ENCODE measurements at regions not wholly inside any gene's neighbourhood (a gene's known extent, or its start where the extent isn't known, plus 50 kb on each side); places are given as distances from the start of the nearest gene placed in this dataset.

DNA sequence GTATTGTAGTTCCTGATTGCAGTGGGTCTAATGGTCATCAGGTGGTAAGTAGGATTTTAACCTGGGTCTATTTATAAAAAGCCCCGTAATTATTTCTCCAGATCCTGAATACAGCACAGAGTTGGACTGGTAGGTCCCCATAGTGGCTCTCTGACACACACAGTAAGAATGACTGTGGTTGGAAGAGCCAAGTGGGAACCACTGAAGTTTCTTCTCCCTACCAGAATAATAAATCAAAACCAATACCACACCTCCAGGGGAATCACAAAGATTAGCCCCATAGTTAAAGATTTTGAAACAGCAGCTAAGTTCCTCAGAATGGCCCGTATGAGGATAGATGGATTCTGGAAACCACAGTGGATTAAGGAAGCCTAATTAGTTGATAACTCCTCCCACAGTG is 68.4 kb upstream of the ZFR start:
- CTCF ChIA-PET (ENCODE audit: partially characterized antibody) = interaction anchor here (0.6 to 5.0 kb wide), 6 partner anchors 12 to 80 kb away, joined by 3 to 22 read pairs (median 4); no protein-coding TSS in a partner anchor

More for the DNA sequence above, 68.4 kb upstream of the ZFR start:
- Histone ChIP-seq H3K4ac (replicated peaks; ENCODE audit: insufficient read length, low read depth, low read length) (no peak overlapping the region), H3K4me2 (ENCODE audit: insufficient read depth in 1 of 2, low read depth in 2 of 2, low read length in 2 of 2) (no peak overlapping the region), H3K9me3 (ENCODE audit: insufficient read depth in 2 of 2, low read depth in 1 of 2, low read length in 1 of 2) (no peaks in the 10 kb centered on the region), H3K79me1 (ENCODE audit: low read depth, low read length) (no peaks in the 10 kb centered on the region), H3K27ac (ENCODE audit: low read depth, low read length) (no peak overlapping the region), H3K56ac (replicated peaks; ENCODE audit: insufficient read length, low read depth, low read length) (no peak overlapping the region), H3K14ac (ENCODE audit: insufficient read length) (no peak overlapping the region), H3K36me3 (ENCODE audit: control insufficient read depth in 2 of 4, insufficient read depth in 4 of 4, low read length in 3 of 4) (no peaks in the 10 kb centered on the region), H2BK5ac (ENCODE audit: low read depth, low read length) (no peak overlapping the region), H2BK20ac (ENCODE audit: low read length) (no peak overlapping the region), H2BK120ac (replicated peaks; ENCODE audit: low read depth, low read length) (no peak overlapping the region), H2BK15ac (ENCODE audit: low read length) (no peak overlapping the region), H2BK12ac (ENCODE audit: low read depth, low read length) (no peak overlapping the region), H4K5ac (ENCODE audit: insufficient read length, low read depth, low read length) (no peak overlapping the region), H3K27me3 (replicated peaks in 1 of 4; ENCODE audit: control insufficient read depth in 3 of 4, extremely low read depth in 1 of 4, insufficient read depth in 3 of 4, low read length in 3 of 4) (no peaks in the 10 kb centered on the region), H3K23me2 (ENCODE audit: low read depth, low read length) (no peaks in the 10 kb centered on the region), H4K91ac (replicated peaks; ENCODE audit: insufficient read length, low read length) (no peak overlapping the region), H4K20me1 (replicated peaks in 1 of 2; ENCODE audit: control insufficient read depth in 1 of 2, insufficient read depth in 2 of 2, low read length in 2 of 2) (no peaks in the 10 kb centered on the region), H2AK5ac (ENCODE audit: low read depth, low read length) (no peak overlapping the region), H3K79me2 (ENCODE audit: control insufficient read depth in 1 of 2, insufficient read depth in 2 of 2, low read length in 2 of 2) (no peaks in the 10 kb centered on the region), H3K4me1 (replicated peaks in 1 of 4; ENCODE audit: control insufficient read depth in 3 of 4, insufficient read depth in 4 of 4, low read length in 3 of 4) (0 out of 7 replicates have a peak, but pooled peaks cover 0 to 1% (median 0%) of the 10 kb centered on the region in 4 experiments), H2AFZ (ENCODE audit: low read length) (no peak overlapping the region), H3K4me3 (ENCODE audit: extremely low read depth in 1 of 4, insufficient read depth in 2 of 4, low read depth in 3 of 4, low read length in 4 of 4) (no peak overlapping the region), H3K18ac (ENCODE audit: extremely low read depth, low read length) (no peak overlapping the region), H3K23ac (ENCODE audit: insufficient read length) (no peak overlapping the region), H3K9ac (replicated peaks in 1 of 4; ENCODE audit: extremely low read depth in 1 of 4, low read depth in 3 of 4, low read length in 3 of 4) (no peak overlapping the region), H4K8ac (ENCODE audit: extremely low read depth, insufficient read depth, low read length) (no peak overlapping the region)
- no peak for FAIRE-seq
- 93% methylated on average over 2 of the region's 2 CpGs; no CpG with 5 or more reads in 1 of the 2 experiments for WGBS, 2 experiments (ENCODE audit: extremely low coverage in 1 of 2, insufficient coverage in 1 of 2, insufficient read length in 1 of 2, insufficient replicate concordance in 2 of 2, low coverage in 1 of 2, low lambda C conversion rate in 2 of 2, missing lambda C conversion rate in 1 of 2)
- TF ChIP-seq GABPA (IDR thresholded peaks at IDR 0.05; ENCODE audit: borderline replicate concordance, insufficient read depth, low read length) = no peak
- POLR2A ChIA-PET (ENCODE audit: partially characterized antibody) = no interaction called here
- no peak for DNase-seq (ENCODE audit: low read depth in 1 of 2, low spot score in 2 of 2)
